ENCODE measurements at regions not wholly inside any gene's neighbourhood (a gene's known extent, or its start where the extent isn't known, plus 50 kb on each side); places are given as distances from the start of the nearest gene placed in this dataset.
A peak's percentile ranks its signal among the peaks of the same experiment; 100 is the strongest.

GRCh38 chr12:116476227-116476822, 82.9 kb upstream of the MAP1LC3B2 start:
- TF ChIP-seq CTCF (IDR thresholded peaks at IDR 0.05; ENCODE audit: low read depth, low read length, missing input control) = no peak
- peak in 1 of 2 donors; percentile 29 for TF ChIP-seq RXRA (IDR thresholded peaks at IDR 0.05)
- no peak for TF ChIP-seq SP1 (IDR thresholded peaks at IDR 0.05)
- no peak for TF ChIP-seq EGR1 (IDR thresholded peaks at IDR 0.05; ENCODE audit: low read depth in 2 of 2)
- TF ChIP-seq TAF1 (conservative IDR thresholded peaks at IDR 0.05) = no peak
- no peak for TF ChIP-seq ATF3 (IDR thresholded peaks at IDR 0.05)
- no peak for TF ChIP-seq REST (IDR thresholded peaks at IDR 0.05)
- TF ChIP-seq FOXA1 (IDR thresholded peaks at IDR 0.05) = no peak
- TF ChIP-seq ZBTB33 (IDR thresholded peaks at IDR 0.05) = no peak
